Esophagus muscularis mucosa (tissue), 3 donors: ENCODE measurements at regions not wholly inside any gene's neighbourhood (a gene's known extent, or its start where the extent isn't known, plus 50 kb on each side); places are given as distances from the start of the nearest gene placed in this dataset.

Experiments used
- EP300 ChIP-seq: sonication (generic); formaldehyde crosslinking; IDR thresholded peaks from one replicate; pipeline ENCODE4 v1.6.1; 2017; ENCODE audit warnings: antibody characterized with exemption
- TF ChIP-seq, protein P1 (sequence below), 3 experiments: fragments of 200-600 bp in 2 of 3; fragments of 450-650 bp in 1 of 3; sonication (generic) in 2 of 3; IDR thresholded peaks; one replicate each; pipeline ENCODE4 v1.5.1; 2017 to 2019; ENCODE audit warnings: antibody characterized with exemption in 3 of 3, mild to moderate bottlenecking in 2 of 3, moderate library complexity in 1 of 3

- TF ChIP-seq, protein P1, sequence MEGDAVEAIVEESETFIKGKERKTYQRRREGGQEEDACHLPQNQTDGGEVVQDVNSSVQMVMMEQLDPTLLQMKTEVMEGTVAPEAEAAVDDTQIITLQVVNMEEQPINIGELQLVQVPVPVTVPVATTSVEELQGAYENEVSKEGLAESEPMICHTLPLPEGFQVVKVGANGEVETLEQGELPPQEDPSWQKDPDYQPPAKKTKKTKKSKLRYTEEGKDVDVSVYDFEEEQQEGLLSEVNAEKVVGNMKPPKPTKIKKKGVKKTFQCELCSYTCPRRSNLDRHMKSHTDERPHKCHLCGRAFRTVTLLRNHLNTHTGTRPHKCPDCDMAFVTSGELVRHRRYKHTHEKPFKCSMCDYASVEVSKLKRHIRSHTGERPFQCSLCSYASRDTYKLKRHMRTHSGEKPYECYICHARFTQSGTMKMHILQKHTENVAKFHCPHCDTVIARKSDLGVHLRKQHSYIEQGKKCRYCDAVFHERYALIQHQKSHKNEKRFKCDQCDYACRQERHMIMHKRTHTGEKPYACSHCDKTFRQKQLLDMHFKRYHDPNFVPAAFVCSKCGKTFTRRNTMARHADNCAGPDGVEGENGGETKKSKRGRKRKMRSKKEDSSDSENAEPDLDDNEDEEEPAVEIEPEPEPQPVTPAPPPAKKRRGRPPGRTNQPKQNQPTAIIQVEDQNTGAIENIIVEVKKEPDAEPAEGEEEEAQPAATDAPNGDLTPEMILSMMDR (IDR thresholded peaks at IDR 0.05): no peak
- TF ChIP-seq EP300: no peak
These were observed 343.8 kb downstream of the USP25 start for GRCh38 chr21:16073586-16073985.
